CD14-positive monocyte (primary cell): ENCODE measurements at regions not wholly inside any gene's neighbourhood (a gene's known extent, or its start where the extent isn't known, plus 50 kb on each side); places are given as distances from the start of the nearest gene placed in this dataset.
"Not testable (repeated sequence)": the region's sequence is repeated elsewhere in the genome, so short reads cannot be mapped to it uniquely, and the experiment has no call there.

Experiments used
- DNase-seq, 3 donors: peaks; one replicate each; pipeline ENCODE4 v3.0.0-alpha.2; 2011 to 2022
- H2AFZ ChIP-seq: 2 replicates; pipeline ENCODE4 v1.6.0; 2012; ENCODE audit warnings: mild to moderate bottlenecking, low read depth, low read length, inconsistent platforms; ENCODE audit not compliant: insufficient read depth, poor library complexity, severe bottlenecking
- H3K27ac ChIP-seq, 2 donors: 1 replicate in 1 of 2; 2 replicates in 1 of 2; pipeline ENCODE4 v1.5.1; 2012 to 2013; ENCODE audit warnings: low read length in 2 of 2, control low read depth in 1 of 2, inconsistent platforms in 1 of 2, low read depth in 1 of 2, mild to moderate bottlenecking in 1 of 2
- H3K27me3 ChIP-seq, 2 donors: one replicate each; pipeline versions ENCODE4 v1.6.0 to v1.6.1; 2011 to 2013; ENCODE audit warnings: low read length in 2 of 2; ENCODE audit not compliant: control insufficient read depth in 2 of 2, insufficient read depth in 2 of 2
- H3K36me3 ChIP-seq, 2 donors: replicated peaks in 1 of 2; 1 replicate in 1 of 2; 2 replicates in 1 of 2; pipeline versions ENCODE4 v1.5.1 to v1.6.1; 2012 to 2013; ENCODE audit warnings: low read length in 2 of 2, control low read depth in 1 of 2, inconsistent platforms in 1 of 2, mild to moderate bottlenecking in 1 of 2; ENCODE audit not compliant: insufficient read depth in 2 of 2, control insufficient read depth in 1 of 2
- H3K4me1 ChIP-seq, 2 donors: 1 replicate in 1 of 2; 2 replicates in 1 of 2; pipeline versions ENCODE4 v1.5.1 to v1.6.1; 2012 to 2013; ENCODE audit warnings: low read length in 2 of 2, control low read depth in 1 of 2, inconsistent platforms in 1 of 2, mild to moderate bottlenecking in 1 of 2, moderate library complexity in 1 of 2; ENCODE audit not compliant: insufficient read depth in 2 of 2, control insufficient read depth in 1 of 2
- H3K4me2 ChIP-seq: replicated peaks from 2 replicates; pipeline ENCODE3; 2012; ENCODE audit warnings: low read length, moderate library complexity, mild to moderate bottlenecking; ENCODE audit not compliant: poor library complexity, severe bottlenecking; ENCODE audit errors: extremely low read depth
- H3K4me3 ChIP-seq, 3 experiments: fragments of 200-600 bp in 1 of 3; sonication (generic) in 1 of 3; replicated peaks in 1 of 3; 1 replicate in 2 of 3; 2 replicates in 1 of 3; pipeline ENCODE4 v1.5.1; 2011 to 2013; ENCODE audit warnings: low read length in 3 of 3, mild to moderate bottlenecking in 3 of 3, control low read depth in 2 of 3, low read depth in 2 of 3, inconsistent platforms in 1 of 3, moderate library complexity in 1 of 3
- H3K79me2 ChIP-seq: 2 replicates; pipeline ENCODE4 v1.6.0; 2012; ENCODE audit warnings: mild to moderate bottlenecking, control low read depth, inconsistent platforms, low read length, moderate library complexity; ENCODE audit not compliant: insufficient read depth
- H3K9ac ChIP-seq: 2 replicates; pipeline ENCODE4 v1.6.0; 2017; ENCODE audit warnings: low read length, mild to moderate bottlenecking; ENCODE audit not compliant: insufficient read depth, poor library complexity, severe bottlenecking
- H3K9me3 ChIP-seq, 2 donors: replicated peaks in 1 of 2; 1 replicate in 1 of 2; 2 replicates in 1 of 2; pipeline versions ENCODE4 v1.5.1 to v1.6.1; 2012 to 2013; ENCODE audit warnings: low read length in 2 of 2, control low read depth in 1 of 2; ENCODE audit not compliant: control insufficient read depth in 1 of 2, insufficient read depth in 1 of 2
- H4K20me1 ChIP-seq: 2 replicates; pipeline ENCODE4 v1.6.0; 2012; ENCODE audit warnings: mild to moderate bottlenecking, low read length, control low read depth, moderate library complexity; ENCODE audit not compliant: insufficient read depth
- H3K27ac Mint-ChIP-seq, 7 donors: one replicate each; pipeline ENCODE4 v1.8.0; 2020; ENCODE audit warnings: mild to moderate bottlenecking in 7 of 7, mixed read lengths in 7 of 7, moderate library complexity in 6 of 7, inconsistent platforms in 2 of 7
- H3K27me3 Mint-ChIP-seq, 3 donors: one replicate each; pipeline ENCODE4 v1.8.0; 2021 to 2022; ENCODE audit warnings: low read depth in 3 of 3, mild to moderate bottlenecking in 3 of 3, mixed read lengths in 3 of 3, moderate library complexity in 3 of 3, inconsistent platforms in 1 of 3
- H3K36me3 Mint-ChIP-seq, 2 donors: one replicate each; pipeline ENCODE4 v1.8.0; 2020; ENCODE audit warnings: mixed read lengths in 2 of 2, inconsistent platforms in 1 of 2, mild to moderate bottlenecking in 1 of 2
- H3K4me1 Mint-ChIP-seq: one replicate; pipeline ENCODE4 v1.8.0; 2020; ENCODE audit warnings: mild to moderate bottlenecking, mixed read lengths
- H3K4me3 Mint-ChIP-seq, 2 donors: one replicate each; pipeline ENCODE4 v1.8.0; 2020; ENCODE audit warnings: mild to moderate bottlenecking in 2 of 2, mixed read lengths in 2 of 2, moderate library complexity in 1 of 2
- H3K9me3 Mint-ChIP-seq, 7 donors: one replicate each; pipeline ENCODE4 v1.8.0; 2020 to 2022; ENCODE audit warnings: mixed read lengths in 7 of 7, mild to moderate bottlenecking in 6 of 7, moderate library complexity in 6 of 7, inconsistent platforms in 2 of 7
- WGBS: methylation state at CpG from one replicate; pipeline ENCODE4 v1.1.5; 2013; ENCODE audit warnings: missing lambda C conversion rate; ENCODE audit not compliant: insufficient coverage; 5-methylcytosine and 5-hydroxymethylcytosine counted together
- intact Hi-C, 2 donors: fragments of 100-400 bp; cut with micrococcal nuclease; formaldehyde crosslinking; loops; one replicate each; pipeline versions ENCODE4 v1.15.0 to v1.15.1; 2023
- TF ChIP-seq, protein P1 (sequence below): fragments of 200-600 bp; IDR thresholded peaks from one replicate; pipeline ENCODE4 v1.8.0; 2022; ENCODE audit warnings: antibody characterized with exemption, mild to moderate bottlenecking

DNA sequence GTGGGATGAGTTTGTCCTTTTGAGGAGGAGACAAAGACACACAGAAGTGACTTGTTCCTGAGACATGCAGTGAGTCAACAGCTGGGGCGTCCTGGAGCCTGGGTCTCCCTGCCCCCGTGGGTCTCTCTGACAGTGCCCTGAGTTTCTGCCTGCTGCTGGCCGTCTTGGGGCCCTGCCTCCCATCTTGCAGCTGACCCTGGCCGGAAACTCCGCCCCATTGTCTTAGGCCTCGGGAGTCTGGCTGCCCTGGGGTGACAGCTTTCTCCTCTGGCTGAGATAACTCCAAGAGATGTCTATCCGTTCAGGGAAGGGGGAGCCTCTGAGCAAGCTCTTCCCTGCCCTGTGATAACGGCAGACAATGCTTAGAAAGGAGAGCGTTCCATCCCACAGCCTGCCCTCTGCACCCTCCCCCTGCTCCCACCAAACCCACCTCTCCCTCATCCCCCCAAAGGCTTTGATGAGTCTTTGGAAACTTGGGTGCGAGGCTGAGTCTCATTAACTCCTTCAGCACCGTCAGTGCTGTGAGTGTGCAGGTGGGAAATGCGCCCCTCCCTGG lies 69.5 kb upstream of the PODXL start:
- no peaks in the 10 kb centered on the region for H3K27me3 ChIP-seq
- 62% methylated on average over 10 of the region's 12 CpGs for WGBS
- no peak overlapping the region for H3K4me3 Mint-ChIP-seq

DNA sequence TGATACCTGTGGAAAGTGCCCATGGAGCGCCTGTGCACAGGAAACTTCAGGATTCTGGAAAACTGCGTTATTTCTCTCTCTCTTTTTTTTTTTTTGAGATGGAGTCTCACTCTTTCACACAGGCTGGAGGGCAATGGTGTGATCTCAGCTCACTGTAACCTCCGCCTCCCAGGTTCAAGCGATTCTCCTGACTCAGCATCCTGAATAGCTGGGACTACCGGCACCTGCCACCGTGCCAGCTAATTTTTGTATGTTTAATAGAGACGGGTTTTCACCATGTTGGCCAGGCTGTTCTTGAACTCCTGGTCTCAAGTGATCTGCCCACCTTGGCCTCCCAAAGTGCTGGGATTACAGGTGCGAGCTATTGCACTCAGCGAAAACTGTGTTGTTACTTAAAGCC lies 68.9 kb upstream of the PODXL start:
- peak overlapping the region in 1 of 7 donors; percentile 53 for H3K27ac Mint-ChIP-seq
- H3K36me3 Mint-ChIP-seq, H3K27me3 ChIP-seq, H3K27ac ChIP-seq, H3K4me3 ChIP-seq, H2AFZ ChIP-seq, H3K9me3 Mint-ChIP-seq, H3K4me1 ChIP-seq, H3K9ac ChIP-seq, H3K4me3 Mint-ChIP-seq, intact Hi-C loops, H3K9me3 ChIP-seq, H3K36me3 ChIP-seq, H4K20me1 ChIP-seq, H3K4me1 Mint-ChIP-seq, DNase-seq, H3K4me2 ChIP-seq, H3K79me2 ChIP-seq: not testable (repeated sequence)
- 98% methylated on average over 6 of the region's 9 CpGs for WGBS
- peaks cover 8 to 13% (median 10%) of the 10 kb centered on the region in 3 donors for H3K27me3 Mint-ChIP-seq

More for the DNA sequence above, 69.5 kb upstream of the PODXL start:
- H2AFZ ChIP-seq: no peak overlapping the region
- no peaks in the 10 kb centered on the region for H3K79me2 ChIP-seq
- intact Hi-C loops: no loop called here
- no peaks in the 10 kb centered on the region for H3K9me3 Mint-ChIP-seq
- H3K9me3 ChIP-seq: no peaks in the 10 kb centered on the region
- no peaks in the 10 kb centered on the region for H3K36me3 ChIP-seq
- H3K36me3 Mint-ChIP-seq: no peaks in the 10 kb centered on the region
- H3K4me1 ChIP-seq: no peaks in the 10 kb centered on the region
- no peak overlapping the region for H3K4me2 ChIP-seq
- H3K4me1 Mint-ChIP-seq: no peaks in the 10 kb centered on the region
- H3K27ac ChIP-seq: no peak overlapping the region
- H3K27ac Mint-ChIP-seq: peak overlapping the region in 2 of 7 donors; percentile 21 to 53
- no peak overlapping the region for H3K9ac ChIP-seq
- DNase-seq: no peak
- no peaks in the 10 kb centered on the region for H4K20me1 ChIP-seq
- no peak overlapping the region for H3K4me3 ChIP-seq
- TF ChIP-seq, protein P1, sequence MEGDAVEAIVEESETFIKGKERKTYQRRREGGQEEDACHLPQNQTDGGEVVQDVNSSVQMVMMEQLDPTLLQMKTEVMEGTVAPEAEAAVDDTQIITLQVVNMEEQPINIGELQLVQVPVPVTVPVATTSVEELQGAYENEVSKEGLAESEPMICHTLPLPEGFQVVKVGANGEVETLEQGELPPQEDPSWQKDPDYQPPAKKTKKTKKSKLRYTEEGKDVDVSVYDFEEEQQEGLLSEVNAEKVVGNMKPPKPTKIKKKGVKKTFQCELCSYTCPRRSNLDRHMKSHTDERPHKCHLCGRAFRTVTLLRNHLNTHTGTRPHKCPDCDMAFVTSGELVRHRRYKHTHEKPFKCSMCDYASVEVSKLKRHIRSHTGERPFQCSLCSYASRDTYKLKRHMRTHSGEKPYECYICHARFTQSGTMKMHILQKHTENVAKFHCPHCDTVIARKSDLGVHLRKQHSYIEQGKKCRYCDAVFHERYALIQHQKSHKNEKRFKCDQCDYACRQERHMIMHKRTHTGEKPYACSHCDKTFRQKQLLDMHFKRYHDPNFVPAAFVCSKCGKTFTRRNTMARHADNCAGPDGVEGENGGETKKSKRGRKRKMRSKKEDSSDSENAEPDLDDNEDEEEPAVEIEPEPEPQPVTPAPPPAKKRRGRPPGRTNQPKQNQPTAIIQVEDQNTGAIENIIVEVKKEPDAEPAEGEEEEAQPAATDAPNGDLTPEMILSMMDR: no peak
- H3K27me3 Mint-ChIP-seq: peaks cover 5 to 11% (median 11%) of the 10 kb centered on the region in 3 donors
